ENCODE measurements at regions not wholly inside any gene's neighbourhood (a gene's known extent, or its start where the extent isn't known, plus 50 kb on each side); places are given as distances from the start of the nearest gene placed in this dataset.

- no peak for TF ChIP-seq CTCF (IDR thresholded peaks at IDR 0.05)
- no peak for TF ChIP-seq POLR2AphosphoS5 (IDR thresholded peaks at IDR 0.05; ENCODE audit: insufficient read depth in 1 of 2, low read depth in 1 of 2)
Observed at GRCh38 chr4:126559961-126560360, 1072.8 kb upstream of the INTU start.
